Panc1 (cell line): ENCODE measurements at regions not wholly inside any gene's neighbourhood (a gene's known extent, or its start where the extent isn't known, plus 50 kb on each side); places are given as distances from the start of the nearest gene placed in this dataset.

Source experiments
- ATAC-seq: fragments of 200-7000 bp; cut with Tn5 transposase; 2 replicates; pipeline ENCODE4 v1.9.1; 2020; ENCODE audit warnings: mild to moderate bottlenecking, moderate library complexity
- BruUV-seq: library from RNA; stranded (reverse); fragments of 400-500 nt; replicated peaks from 2 replicates; lab custom pipeline; 2021; lab: Mats Ljungman, UMichigan
- CTCF ChIA-PET: fragments of 300-600 bp; sonication (Branson Sonifier 250); formaldehyde crosslinking; loops from one replicate; lab custom pipeline; 2022; ENCODE audit warnings: antibody characterized with exemption; lab: Charles Lee
- POLR2A ChIA-PET: fragments of 300-600 bp; sonication (Branson Sonifier 250); formaldehyde crosslinking; loops from one replicate; lab custom pipeline; 2022; ENCODE audit warnings: antibody characterized with exemption; lab: Charles Lee
- DNase-seq: peaks from one replicate; pipeline ENCODE4 v3.0.0-alpha.2; 2010; ENCODE audit warnings: low read depth, low spot score
- H3K27ac ChIP-seq: 2 replicates; pipeline ENCODE4 v1.5.1; 2011; ENCODE audit warnings: mild to moderate bottlenecking, low read length, inconsistent platforms
- H3K27me3 ChIP-seq: fragments of 200-500 bp; sonication (Bioruptor generic); 2 replicates; pipeline ENCODE4 v1.6.0; 2014; ENCODE audit warnings: low read length, inconsistent platforms; ENCODE audit not compliant: control insufficient read depth, insufficient read depth
- H3K36me3 ChIP-seq: fragments of 200-500 bp; sonication (Bioruptor generic); 2 replicates; pipeline ENCODE4 v1.5.1; 2014; ENCODE audit warnings: inconsistent platforms, mild to moderate bottlenecking, low read length, moderate library complexity; ENCODE audit not compliant: control insufficient read depth, insufficient read depth
- H3K4me1 ChIP-seq: 2 replicates; pipeline ENCODE4 v1.5.1; 2011; ENCODE audit warnings: inconsistent platforms, mild to moderate bottlenecking, low read length, moderate library complexity; ENCODE audit not compliant: control insufficient read depth, insufficient read depth
- H3K4me3 ChIP-seq, 2 experiments: 2 replicates each; pipeline ENCODE4 v1.5.1; 2011 to 2012; ENCODE audit warnings: low read depth in 2 of 2, low read length in 2 of 2, mild to moderate bottlenecking in 2 of 2, inconsistent platforms in 1 of 2, moderate library complexity in 1 of 2
- H3K9me3 ChIP-seq: fragments of 200-500 bp; sonication (Bioruptor generic); 2 replicates; pipeline ENCODE4 v1.5.1; 2014; ENCODE audit warnings: low read depth, mild to moderate bottlenecking, inconsistent platforms, low read length, moderate library complexity; ENCODE audit not compliant: control insufficient read depth, insufficient read depth
- CTCF ChIP-seq: fragments of 450-650 bp; IDR thresholded peaks from 2 replicates; pipeline ENCODE4 v1.5.1; 2017; ENCODE audit warnings: mild to moderate bottlenecking
- POLR2AphosphoS5 ChIP-seq: IDR thresholded peaks from 2 replicates; pipeline ENCODE4 v1.6.1; 2012; ENCODE audit warnings: mild to moderate bottlenecking, low read depth, low read length, moderate library complexity
- SIN3A ChIP-seq: IDR thresholded peaks from 2 replicates; pipeline ENCODE4 v1.6.1; 2012; ENCODE audit warnings: low read depth, mild to moderate bottlenecking, low read length, moderate library complexity, borderline replicate concordance; ENCODE audit not compliant: insufficient read depth
- TCF7L2 ChIP-seq: IDR thresholded peaks from 2 replicates; pipeline ENCODE4 v1.6.1; 2011; ENCODE audit warnings: mild to moderate bottlenecking, low read depth, low read length, inconsistent platforms
- in situ Hi-C: cut with HindIII; loops from 2 replicates; pipeline ENCODE4 v1.10.0; 2016; ENCODE audit warnings: low sequenced_read_pairs, low pct_unique_long_range_greater_than_20kb
- intact Hi-C: fragments of 100-400 bp; cut with micrococcal nuclease; formaldehyde crosslinking; loops from one replicate; pipeline ENCODE4 v1.10.0; 2022; ENCODE audit not compliant: unreplicated experiment
- TF ChIP-seq, protein P1 (sequence below), 2 experiments: IDR thresholded peaks; 2 replicates each; pipeline ENCODE4 v1.6.1; 2011 to 2012; ENCODE audit warnings: low read depth in 2 of 2, control low read depth in 1 of 2, low read length in 1 of 2, mild to moderate bottlenecking in 1 of 2, moderate library complexity in 1 of 2; ENCODE audit not compliant: insufficient read depth in 1 of 2

DNA sequence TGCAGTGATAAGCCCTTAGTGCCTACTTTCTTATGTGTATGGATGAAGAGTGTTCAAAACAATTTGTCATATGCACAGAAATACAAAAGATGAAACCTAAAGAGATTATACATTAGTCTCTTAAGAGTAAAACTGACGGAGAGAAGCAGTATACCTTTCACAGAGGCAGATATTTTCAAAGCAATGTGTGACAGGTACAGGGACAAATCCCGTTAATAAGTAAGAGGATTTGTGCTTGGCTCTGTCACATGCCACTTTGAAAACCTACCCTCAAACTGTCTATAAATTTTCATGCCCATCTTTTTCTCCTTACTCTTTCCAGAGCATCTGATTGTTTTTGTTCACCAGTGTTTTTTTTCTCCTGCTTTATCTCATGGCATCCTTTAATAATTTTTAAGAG, 741.3 kb upstream of the MMS22L start:
- POLR2A ChIA-PET, result no interaction called here

GRCh38 chr6:98027898-98028297, 744.9 kb upstream of the MMS22L start:
- intact Hi-C loops, result no loop called here

More for the DNA sequence above, 741.3 kb upstream of the MMS22L start:
- Histone ChIP-seq H3K4me3 (no peak overlapping the region), H3K9me3 (no peaks in the 10 kb centered on the region), H3K4me1 (no peaks in the 10 kb centered on the region), H3K36me3 (no peaks in the 10 kb centered on the region), H3K27me3 (no peaks in the 10 kb centered on the region), H3K27ac (no peak overlapping the region)
- BruUV-seq, result no TSS peak
- CTCF ChIA-PET, result no interaction called here
- ATAC-seq, result no peak
- in situ Hi-C loops (no loop called here), intact Hi-C loops (no loop called here)
- TF ChIP-seq SIN3A (no peak), POLR2AphosphoS5 (no peak), TCF7L2 (no peak), CTCF (no peak)
- TF ChIP-seq, protein P1, sequence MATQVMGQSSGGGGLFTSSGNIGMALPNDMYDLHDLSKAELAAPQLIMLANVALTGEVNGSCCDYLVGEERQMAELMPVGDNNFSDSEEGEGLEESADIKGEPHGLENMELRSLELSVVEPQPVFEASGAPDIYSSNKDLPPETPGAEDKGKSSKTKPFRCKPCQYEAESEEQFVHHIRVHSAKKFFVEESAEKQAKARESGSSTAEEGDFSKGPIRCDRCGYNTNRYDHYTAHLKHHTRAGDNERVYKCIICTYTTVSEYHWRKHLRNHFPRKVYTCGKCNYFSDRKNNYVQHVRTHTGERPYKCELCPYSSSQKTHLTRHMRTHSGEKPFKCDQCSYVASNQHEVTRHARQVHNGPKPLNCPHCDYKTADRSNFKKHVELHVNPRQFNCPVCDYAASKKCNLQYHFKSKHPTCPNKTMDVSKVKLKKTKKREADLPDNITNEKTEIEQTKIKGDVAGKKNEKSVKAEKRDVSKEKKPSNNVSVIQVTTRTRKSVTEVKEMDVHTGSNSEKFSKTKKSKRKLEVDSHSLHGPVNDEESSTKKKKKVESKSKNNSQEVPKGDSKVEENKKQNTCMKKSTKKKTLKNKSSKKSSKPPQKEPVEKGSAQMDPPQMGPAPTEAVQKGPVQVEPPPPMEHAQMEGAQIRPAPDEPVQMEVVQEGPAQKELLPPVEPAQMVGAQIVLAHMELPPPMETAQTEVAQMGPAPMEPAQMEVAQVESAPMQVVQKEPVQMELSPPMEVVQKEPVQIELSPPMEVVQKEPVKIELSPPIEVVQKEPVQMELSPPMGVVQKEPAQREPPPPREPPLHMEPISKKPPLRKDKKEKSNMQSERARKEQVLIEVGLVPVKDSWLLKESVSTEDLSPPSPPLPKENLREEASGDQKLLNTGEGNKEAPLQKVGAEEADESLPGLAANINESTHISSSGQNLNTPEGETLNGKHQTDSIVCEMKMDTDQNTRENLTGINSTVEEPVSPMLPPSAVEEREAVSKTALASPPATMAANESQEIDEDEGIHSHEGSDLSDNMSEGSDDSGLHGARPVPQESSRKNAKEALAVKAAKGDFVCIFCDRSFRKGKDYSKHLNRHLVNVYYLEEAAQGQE (IDR thresholded peaks at IDR 0.05; ENCODE audit: insufficient read depth in 1 of 2, low read depth in 2 of 2, low read length in 1 of 2), result no peak
- no peak for DNase-seq

More at GRCh38 chr6:98027898-98028297, 744.9 kb upstream of the MMS22L start:
- Histone ChIP-seq H3K27ac (no peak overlapping the region), H3K4me1 (no peaks in the 10 kb centered on the region), H3K4me3 (no peak overlapping the region), H3K36me3 (no peaks in the 10 kb centered on the region), H3K27me3 (no peaks in the 10 kb centered on the region), H3K9me3 (no peaks in the 10 kb centered on the region)
- BruUV-seq, result no TSS peak
- ATAC-seq, result no peak
- DNase-seq, result no peak
- ChIA-PET CTCF (no interaction called here), POLR2A (no interaction called here)
- in situ Hi-C loops, result no loop called here
- no peak for TF ChIP-seq POLR2AphosphoS5
- TF ChIP-seq CTCF, result no peak
- TF ChIP-seq SIN3A, result no peak
- TF ChIP-seq, protein P1 (IDR thresholded peaks at IDR 0.05; ENCODE audit: insufficient read depth in 1 of 2, low read depth in 2 of 2, low read length in 1 of 2), result no peak
- TF ChIP-seq TCF7L2, result no peak
